WERI-Rb-1 (cell line): ENCODE measurements at regions not wholly inside any gene's neighbourhood (a gene's known extent, or its start where the extent isn't known, plus 50 kb on each side); places are given as distances from the start of the nearest gene placed in this dataset.
A peak's percentile ranks its signal among the peaks of the same experiment; 100 is the strongest.

Experiments used
- DNase-seq: peaks from one replicate; pipeline ENCODE4 v3.0.0-alpha.2; 2020
- H3K27ac ChIP-seq: fragments of 250-450 bp; sonication (Bioruptor Pico); 2 replicates; pipeline ENCODE4 v1.5.1; 2020; ENCODE audit warnings: mild to moderate bottlenecking, moderate library complexity
- H3K27me3 ChIP-seq: fragments of 250-450 bp; sonication (Bioruptor Pico); 2 replicates; pipeline ENCODE4 v1.5.1; 2021; ENCODE audit warnings: mild to moderate bottlenecking, low read depth, moderate library complexity; ENCODE audit not compliant: insufficient read depth, severe bottlenecking
- H3K36me3 ChIP-seq: fragments of 250-450 bp; sonication (Bioruptor Pico); 2 replicates; pipeline ENCODE4 v1.5.1; 2020; ENCODE audit warnings: mild to moderate bottlenecking, moderate library complexity
- H3K4me3 ChIP-seq: 2 replicates; pipeline ENCODE4 v1.5.1; 2011; ENCODE audit warnings: low read depth, mild to moderate bottlenecking, control low read depth, low read length
- H3K9me3 ChIP-seq: fragments of 250-450 bp; sonication (Bioruptor Pico); 2 replicates; pipeline ENCODE4 v1.5.1; 2021; ENCODE audit warnings: mild to moderate bottlenecking, moderate library complexity; ENCODE audit not compliant: severe bottlenecking
- TF ChIP-seq, protein P1 (sequence below): IDR thresholded peaks from 2 replicates; pipeline ENCODE4 v1.5.1; 2011; ENCODE audit warnings: low read depth, mild to moderate bottlenecking, control low read depth, inconsistent platforms, low read length

DNA sequence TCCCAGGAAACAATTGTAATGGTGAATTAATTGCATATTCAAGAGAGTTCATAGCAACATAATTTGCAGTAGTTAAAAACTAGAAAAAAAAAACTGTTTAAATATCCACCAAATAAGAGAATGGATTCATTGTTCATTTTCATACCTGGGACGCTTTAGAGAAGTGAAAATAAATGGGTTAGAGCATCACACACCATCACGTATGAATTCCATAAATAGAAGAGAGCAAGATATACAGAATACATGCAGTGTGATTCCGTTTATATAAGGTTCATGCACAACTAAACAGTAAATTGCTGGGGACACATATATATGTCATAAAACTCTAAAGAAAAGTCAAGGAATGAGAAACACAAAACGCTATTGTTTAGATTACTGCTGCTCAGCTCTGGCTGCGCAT is 577.0 kb upstream of the KCNMB2 start:
- H3K4me3 ChIP-seq, result no peak overlapping the region
- no peaks in the 10 kb centered on the region for H3K9me3 ChIP-seq
- TF ChIP-seq, protein P1, sequence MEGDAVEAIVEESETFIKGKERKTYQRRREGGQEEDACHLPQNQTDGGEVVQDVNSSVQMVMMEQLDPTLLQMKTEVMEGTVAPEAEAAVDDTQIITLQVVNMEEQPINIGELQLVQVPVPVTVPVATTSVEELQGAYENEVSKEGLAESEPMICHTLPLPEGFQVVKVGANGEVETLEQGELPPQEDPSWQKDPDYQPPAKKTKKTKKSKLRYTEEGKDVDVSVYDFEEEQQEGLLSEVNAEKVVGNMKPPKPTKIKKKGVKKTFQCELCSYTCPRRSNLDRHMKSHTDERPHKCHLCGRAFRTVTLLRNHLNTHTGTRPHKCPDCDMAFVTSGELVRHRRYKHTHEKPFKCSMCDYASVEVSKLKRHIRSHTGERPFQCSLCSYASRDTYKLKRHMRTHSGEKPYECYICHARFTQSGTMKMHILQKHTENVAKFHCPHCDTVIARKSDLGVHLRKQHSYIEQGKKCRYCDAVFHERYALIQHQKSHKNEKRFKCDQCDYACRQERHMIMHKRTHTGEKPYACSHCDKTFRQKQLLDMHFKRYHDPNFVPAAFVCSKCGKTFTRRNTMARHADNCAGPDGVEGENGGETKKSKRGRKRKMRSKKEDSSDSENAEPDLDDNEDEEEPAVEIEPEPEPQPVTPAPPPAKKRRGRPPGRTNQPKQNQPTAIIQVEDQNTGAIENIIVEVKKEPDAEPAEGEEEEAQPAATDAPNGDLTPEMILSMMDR, result no peak
- no peaks in the 10 kb centered on the region for H3K27me3 ChIP-seq
- no peaks in the 10 kb centered on the region for H3K36me3 ChIP-seq
- H3K27ac ChIP-seq, result no peak overlapping the region
- DNase-seq, result no peak

DNA sequence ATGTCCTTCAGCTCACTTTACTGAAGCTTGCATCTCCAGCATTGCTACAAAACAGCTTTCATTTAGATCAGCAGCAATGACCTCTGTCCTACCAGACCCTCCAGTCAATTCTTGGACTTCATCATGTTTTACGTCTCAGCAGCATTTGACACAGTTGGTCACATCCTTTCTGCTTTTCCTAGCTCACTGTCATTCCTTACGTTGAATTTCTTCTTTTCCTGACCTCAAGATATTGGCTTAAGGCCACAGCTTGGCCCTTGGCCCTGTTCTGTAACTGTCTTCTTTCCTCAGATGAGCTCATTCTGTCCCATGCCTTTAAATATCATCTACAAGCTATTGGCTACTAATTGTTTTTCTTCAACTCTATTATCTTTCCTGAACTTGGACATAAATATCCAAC is 576.2 kb upstream of the KCNMB2 start:
- H3K27ac ChIP-seq, result no peak overlapping the region
- TF ChIP-seq, protein P1, result no peak
- DNase-seq, result no peak

DNA sequence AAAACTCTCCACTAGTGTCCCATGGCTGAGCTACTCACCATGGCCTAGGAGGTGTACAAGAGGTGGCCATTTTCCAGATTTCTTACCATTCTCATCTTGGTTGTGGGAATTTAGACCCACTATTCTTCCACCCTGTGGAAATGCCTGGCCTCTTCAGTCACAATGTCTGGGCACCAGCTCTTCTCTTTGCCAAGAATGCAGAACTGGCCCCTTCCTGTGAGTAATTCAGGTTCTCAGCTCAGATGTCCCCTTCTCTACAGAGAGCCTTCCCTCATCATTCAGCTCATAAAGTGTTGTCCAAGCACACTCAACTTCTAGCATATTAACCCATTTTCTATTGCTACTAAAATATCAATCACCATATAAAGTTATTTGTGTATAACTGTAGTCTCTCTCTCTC is 575.5 kb upstream of the KCNMB2 start:
- H3K9me3 ChIP-seq, result no peaks in the 10 kb centered on the region
- no peak overlapping the region for H3K4me3 ChIP-seq
- H3K27me3 ChIP-seq, result no peaks in the 10 kb centered on the region
- H3K36me3 ChIP-seq, result no peaks in the 10 kb centered on the region
- no peak overlapping the region for H3K27ac ChIP-seq
- TF ChIP-seq, protein P1, result no peak
- DNase-seq, result peak; percentile 6

More for the DNA sequence above, 576.2 kb upstream of the KCNMB2 start:
- no peaks in the 10 kb centered on the region for H3K36me3 ChIP-seq
- no peak overlapping the region for H3K4me3 ChIP-seq
- no peaks in the 10 kb centered on the region for H3K27me3 ChIP-seq
- no peaks in the 10 kb centered on the region for H3K9me3 ChIP-seq

DNA sequence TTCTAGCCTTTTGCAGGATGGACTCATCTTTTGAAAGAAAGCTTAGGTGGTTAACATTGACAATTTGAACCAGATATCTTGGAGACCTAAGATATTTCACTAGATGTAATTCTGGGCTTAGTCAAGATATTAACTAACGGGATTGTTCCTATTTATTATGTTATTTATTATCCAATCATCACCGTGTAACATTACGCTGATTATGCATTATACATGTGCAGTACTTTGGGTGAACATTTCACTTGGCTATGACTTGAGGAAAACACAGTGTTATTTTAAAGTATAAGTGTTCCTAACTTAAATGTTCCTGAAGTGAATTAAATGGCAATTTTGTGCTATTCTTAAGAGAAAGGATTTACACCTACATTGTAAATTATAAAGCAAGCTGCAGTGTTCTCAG is 574.5 kb upstream of the KCNMB2 start:
- TF ChIP-seq, protein P1, result no peak
- H3K4me3 ChIP-seq, result no peak overlapping the region
- H3K27me3 ChIP-seq, result no peaks in the 10 kb centered on the region
- no peak overlapping the region for H3K27ac ChIP-seq
- H3K9me3 ChIP-seq, result no peaks in the 10 kb centered on the region
- H3K36me3 ChIP-seq, result no peaks in the 10 kb centered on the region
- DNase-seq, result no peak

DNA sequence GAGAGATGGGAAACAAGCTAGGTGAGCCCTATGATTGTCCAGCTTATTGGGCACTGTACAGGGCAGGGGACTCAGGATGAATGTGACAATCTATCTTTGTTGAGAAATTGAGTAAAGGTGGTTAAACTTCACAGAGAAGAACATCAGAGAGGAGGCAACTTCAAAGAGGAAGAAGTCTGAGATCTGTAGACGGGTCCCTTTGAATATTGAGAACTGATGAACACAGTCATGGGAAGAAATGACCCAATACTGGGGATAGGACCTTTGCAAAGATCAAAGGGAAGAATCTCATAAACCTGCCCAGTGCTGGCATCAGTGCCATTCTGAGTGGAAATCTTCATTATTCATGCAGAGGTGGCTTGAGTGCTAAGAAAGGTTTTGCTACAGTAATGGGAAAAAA is 569.7 kb upstream of the KCNMB2 start:
- TF ChIP-seq, protein P1, result no peak
- Histone ChIP-seq H3K27ac (no peak overlapping the region), H3K27me3 (no peaks in the 10 kb centered on the region), H3K36me3 (no peaks in the 10 kb centered on the region), H3K9me3 (no peaks in the 10 kb centered on the region), H3K4me3 (no peak overlapping the region)
- DNase-seq, result no peak

DNA sequence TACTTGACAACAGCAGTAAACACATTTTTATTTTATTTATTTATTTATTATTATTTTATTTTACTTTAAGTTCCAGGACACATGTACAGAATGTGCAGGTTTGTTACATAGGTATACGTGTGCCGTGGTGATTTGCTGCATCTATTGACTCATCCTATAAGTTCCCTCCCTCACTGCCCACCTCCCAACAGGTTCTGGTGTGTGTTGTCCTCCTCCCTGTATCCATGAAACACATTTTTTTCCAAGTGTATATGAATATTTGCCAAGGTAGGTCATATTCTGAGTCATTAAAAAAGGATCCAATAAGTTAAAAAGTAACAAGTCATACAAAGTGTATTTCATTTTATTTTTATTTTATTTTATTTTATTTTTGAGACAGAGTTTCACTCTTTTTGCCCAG is 567.3 kb upstream of the KCNMB2 start:
- Histone ChIP-seq H3K36me3 (no peaks in the 10 kb centered on the region), H3K27me3 (no peaks in the 10 kb centered on the region), H3K9me3 (no peaks in the 10 kb centered on the region), H3K27ac (no peak overlapping the region), H3K4me3 (no peak overlapping the region)
- TF ChIP-seq, protein P1, result no peak
- no peak for DNase-seq
